AG04449 (cell line): ENCODE measurements at regions not wholly inside any gene's neighbourhood (a gene's known extent, or its start where the extent isn't known, plus 50 kb on each side); places are given as distances from the start of the nearest gene placed in this dataset.

Source experiments
- CTCF ChIA-PET: fragments of 350-600 bp; formaldehyde crosslinking; extraction: SDS; loops from one replicate; lab custom pipeline; 2021; ENCODE audit warnings: antibody characterized with exemption; lab: Yijun Ruan, JAX
- POLR2A ChIA-PET: fragments of 400-600, 350-600 bp; formaldehyde crosslinking; extraction: SDS; loops from one replicate; lab custom pipeline; 2020; ENCODE audit warnings: antibody characterized with exemption, inconsistent platforms; lab: Yijun Ruan, JAX
- DNase-seq: peaks from one replicate; pipeline ENCODE4 v3.0.0-alpha.2; 2010; ENCODE audit warnings: low read depth, low spot score
- H3K4me3 ChIP-seq: 2 replicates; pipeline ENCODE4 v1.5.1; 2011; ENCODE audit warnings: low read depth, mild to moderate bottlenecking, control low read depth, low read length
- CTCF ChIP-seq: IDR thresholded peaks from one replicate; pipeline ENCODE4 v1.5.1; 2011; ENCODE audit warnings: mild to moderate bottlenecking, moderate library complexity, low read length, control low read depth, inconsistent platforms; ENCODE audit not compliant: insufficient read depth; ENCODE audit errors: missing control alignments

GRCh38 chr3:117903226-117903625 lies 1131.4 kb downstream of the IGSF11 start:
- DNase-seq = peak; percentile 98
- ChIA-PET CTCF (no interaction called here), POLR2A (interaction anchor here (1.6 kb wide), 1 partner anchor 11 kb away, joined by 3 read pairs; no protein-coding TSS in a partner anchor)
- no peak for TF ChIP-seq CTCF
- no peak overlapping the region for H3K4me3 ChIP-seq

GRCh38 chr3:117910820-117911521 lies 1123.7 kb downstream of the IGSF11 start:
- H3K4me3 ChIP-seq = no peak overlapping the region
- ChIA-PET POLR2A (no interaction called here), CTCF (no interaction called here)
- no peak for DNase-seq
- TF ChIP-seq CTCF = no peak

GRCh38 chr3:117912352-117912751 lies 1122.3 kb downstream of the IGSF11 start:
- CTCF ChIA-PET = no interaction called here

GRCh38 chr3:117914540-117915100 lies 1120.0 kb downstream of the IGSF11 start:
- POLR2A ChIA-PET = interaction anchor here (0.7 to 1.6 kb wide), 2 partner anchors 11 kb away, joined by 3 read pairs; no protein-coding TSS in a partner anchor
- DNase-seq = no peak
- CTCF ChIA-PET = no interaction called here
- TF ChIP-seq CTCF = no peak
- H3K4me3 ChIP-seq = no peak overlapping the region

More at GRCh38 chr3:117912352-117912751, 1122.3 kb downstream of the IGSF11 start:
- POLR2A ChIA-PET = no interaction called here
- no peak overlapping the region for H3K4me3 ChIP-seq
- no peak for TF ChIP-seq CTCF
- no peak for DNase-seq

GRCh38 chr3:117916839-117917238 lies 1117.8 kb downstream of the IGSF11 start:
- POLR2A ChIA-PET = no interaction called here
- no peak for DNase-seq
- CTCF ChIA-PET = no interaction called here
- no peak for TF ChIP-seq CTCF
- no peak overlapping the region for H3K4me3 ChIP-seq

- DNase-seq = no peak
- TF ChIP-seq CTCF = no peak
- no peak overlapping the region for H3K4me3 ChIP-seq
- POLR2A ChIA-PET = no interaction called here
- CTCF ChIA-PET = interaction anchor here (1.8 kb wide), 1 partner anchor 79 kb away, joined by 5 read pairs; no protein-coding TSS in a partner anchor
These were observed 1115.0 kb downstream of the IGSF11 start for GRCh38 chr3:117919621-117920020.
